Thyroid gland (tissue), 4 donors: ENCODE measurements at regions not wholly inside any gene's neighbourhood (a gene's known extent, or its start where the extent isn't known, plus 50 kb on each side); places are given as distances from the start of the nearest gene placed in this dataset.
"Not testable (repeated sequence)": the region's sequence is repeated elsewhere in the genome, so short reads cannot be mapped to it uniquely, and the experiment has no call there.

Source experiments
- POLR2A ChIP-seq, 2 donors: fragments of 450-650 bp; IDR thresholded peaks; one replicate each; pipeline ENCODE4 v1.6.1; 2017; ENCODE audit warnings: antibody characterized with exemption in 2 of 2, mild to moderate bottlenecking in 2 of 2, moderate library complexity in 1 of 2
- TF ChIP-seq, protein P1 (sequence below), 6 experiments: fragments of 200-600 bp in 3 of 6; fragments of 450-650 bp in 3 of 6; sonication (generic) in 3 of 6; IDR thresholded peaks; one replicate each; pipeline ENCODE4 v1.5.1; 2016 to 2019; ENCODE audit warnings: antibody characterized with exemption in 6 of 6, mild to moderate bottlenecking in 2 of 6, inconsistent platforms in 1 of 6, moderate library complexity in 1 of 6

DNA sequence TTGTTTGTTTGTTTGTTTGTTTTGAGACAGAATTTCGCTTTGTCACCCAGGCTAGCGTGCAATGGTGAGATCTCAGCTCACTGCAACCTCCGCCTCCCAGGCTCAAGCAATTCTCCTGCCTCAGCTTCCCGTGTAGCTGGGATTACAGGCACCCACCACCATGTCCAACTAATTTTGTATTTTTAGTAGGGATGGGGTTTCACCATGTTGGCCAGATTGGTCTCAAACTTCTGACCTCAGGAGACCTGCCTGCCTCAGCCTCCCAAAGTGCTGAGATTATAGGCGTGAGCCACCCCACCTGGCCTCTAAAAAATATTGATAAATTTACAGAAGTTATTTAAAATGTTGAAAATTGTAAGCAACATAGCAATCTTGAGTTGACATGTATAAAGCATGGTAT lies 57.1 kb upstream of the LOC128125822 start:
- TF ChIP-seq, protein P1, sequence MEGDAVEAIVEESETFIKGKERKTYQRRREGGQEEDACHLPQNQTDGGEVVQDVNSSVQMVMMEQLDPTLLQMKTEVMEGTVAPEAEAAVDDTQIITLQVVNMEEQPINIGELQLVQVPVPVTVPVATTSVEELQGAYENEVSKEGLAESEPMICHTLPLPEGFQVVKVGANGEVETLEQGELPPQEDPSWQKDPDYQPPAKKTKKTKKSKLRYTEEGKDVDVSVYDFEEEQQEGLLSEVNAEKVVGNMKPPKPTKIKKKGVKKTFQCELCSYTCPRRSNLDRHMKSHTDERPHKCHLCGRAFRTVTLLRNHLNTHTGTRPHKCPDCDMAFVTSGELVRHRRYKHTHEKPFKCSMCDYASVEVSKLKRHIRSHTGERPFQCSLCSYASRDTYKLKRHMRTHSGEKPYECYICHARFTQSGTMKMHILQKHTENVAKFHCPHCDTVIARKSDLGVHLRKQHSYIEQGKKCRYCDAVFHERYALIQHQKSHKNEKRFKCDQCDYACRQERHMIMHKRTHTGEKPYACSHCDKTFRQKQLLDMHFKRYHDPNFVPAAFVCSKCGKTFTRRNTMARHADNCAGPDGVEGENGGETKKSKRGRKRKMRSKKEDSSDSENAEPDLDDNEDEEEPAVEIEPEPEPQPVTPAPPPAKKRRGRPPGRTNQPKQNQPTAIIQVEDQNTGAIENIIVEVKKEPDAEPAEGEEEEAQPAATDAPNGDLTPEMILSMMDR (IDR thresholded peaks at IDR 0.05) = not testable (repeated sequence)
- not testable (repeated sequence) for TF ChIP-seq POLR2A (IDR thresholded peaks at IDR 0.05)
